ENCODE measurements at regions not wholly inside any gene's neighbourhood (a gene's known extent, or its start where the extent isn't known, plus 50 kb on each side); places are given as distances from the start of the nearest gene placed in this dataset.

DNA sequence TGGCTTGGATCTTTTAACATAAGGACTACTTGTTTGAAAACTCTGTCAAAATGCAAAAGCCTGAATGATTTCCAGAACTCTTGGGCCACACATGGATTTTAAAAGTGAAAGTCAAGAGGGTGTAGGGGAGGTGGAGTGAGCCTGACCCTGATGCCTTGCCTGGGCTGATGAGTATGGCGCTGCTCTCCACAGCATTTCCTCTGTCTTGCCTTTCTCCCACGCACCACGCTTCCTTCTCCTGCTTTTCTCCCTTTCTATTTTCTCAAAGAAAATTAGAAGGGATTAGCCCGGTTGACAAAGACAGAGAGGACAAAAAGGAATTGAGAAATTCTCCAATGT lies 207.0 kb upstream of the CCDC68 start:
- DNase-seq (ENCODE audit: low spot score): no peak

DNA sequence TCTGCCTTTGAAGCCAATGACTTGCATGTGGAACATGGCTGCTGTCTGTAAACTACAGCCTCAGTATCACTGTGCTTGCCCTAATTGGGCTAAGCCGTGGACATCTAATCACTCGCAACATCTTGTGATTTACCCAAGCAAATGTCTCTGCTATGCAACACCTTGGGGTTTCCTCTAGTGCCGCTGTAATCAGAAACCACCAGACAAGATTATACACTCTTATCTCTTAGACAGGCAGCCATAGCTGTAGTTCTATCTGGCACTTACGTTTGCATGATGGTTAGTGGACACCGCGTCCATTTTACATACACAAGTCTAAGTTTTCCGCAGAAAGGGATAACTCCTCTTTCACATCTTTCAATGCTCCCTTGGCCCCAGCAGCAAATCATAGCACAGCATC lies 204.3 kb upstream of the CCDC68 start:
- no peak for DNase-seq (ENCODE audit: low spot score)

DNA sequence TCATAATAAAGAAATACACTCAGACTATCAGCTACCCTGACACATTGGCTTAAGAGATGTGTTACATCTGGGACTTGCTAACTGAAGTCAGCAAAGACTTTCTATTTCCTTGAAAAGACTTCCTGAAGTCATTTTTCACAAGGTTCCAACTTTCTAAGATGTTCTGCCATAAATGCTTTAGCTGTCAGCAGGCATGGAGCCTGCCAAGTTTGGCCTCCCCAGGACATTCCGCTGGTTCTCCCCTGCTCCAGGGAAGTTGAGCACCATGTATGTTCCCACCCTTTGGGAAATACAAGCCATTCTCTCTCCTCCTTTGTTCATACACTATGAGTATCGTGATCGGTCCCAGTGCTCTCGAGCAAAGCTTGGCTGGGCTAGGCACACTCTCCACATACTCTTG lies 202.7 kb upstream of the CCDC68 start:
- no peak for DNase-seq (ENCODE audit: low spot score)

DNA sequence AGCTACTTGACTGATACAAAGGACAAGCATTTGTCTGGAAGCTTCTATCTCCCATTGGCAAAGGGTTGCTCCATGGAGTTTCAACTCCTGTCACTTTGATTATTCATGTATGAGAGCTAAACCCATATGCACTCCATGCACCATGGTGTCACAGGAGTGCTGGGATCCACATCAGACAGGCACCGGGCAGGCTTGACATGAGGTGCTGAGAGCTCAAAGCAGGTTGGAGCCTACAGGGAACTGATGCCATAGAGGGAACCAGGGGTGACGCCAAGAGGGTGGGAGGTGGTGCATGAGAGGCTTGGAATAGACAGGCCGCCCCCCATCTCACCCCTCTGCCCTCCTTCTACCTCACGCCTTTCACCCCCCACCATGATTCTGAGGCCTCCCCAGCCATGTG lies 199.8 kb upstream of the CCDC68 start:
- no peak for DNase-seq (ENCODE audit: low spot score)

DNA sequence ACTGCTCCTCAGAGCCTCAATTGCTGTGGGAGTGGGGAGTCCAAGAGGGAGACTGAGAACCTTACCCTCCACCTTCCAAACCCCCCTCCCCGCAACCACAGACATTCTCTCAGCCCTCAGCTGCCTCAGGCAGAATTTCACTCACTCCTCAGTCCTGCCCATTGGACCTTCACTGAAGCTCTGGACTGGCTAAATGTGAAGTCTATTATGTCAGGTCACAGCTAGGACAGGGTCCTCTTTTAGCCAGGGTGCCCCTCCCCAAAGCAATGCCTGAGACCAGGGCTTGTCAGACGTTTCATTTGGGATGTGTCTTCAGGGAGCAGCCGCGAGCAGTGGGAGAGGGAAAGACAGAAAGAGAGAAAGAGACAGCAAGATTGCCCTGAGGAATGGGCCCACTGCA lies 199.3 kb upstream of the CCDC68 start:
- no peak for DNase-seq (ENCODE audit: low spot score)

DNA sequence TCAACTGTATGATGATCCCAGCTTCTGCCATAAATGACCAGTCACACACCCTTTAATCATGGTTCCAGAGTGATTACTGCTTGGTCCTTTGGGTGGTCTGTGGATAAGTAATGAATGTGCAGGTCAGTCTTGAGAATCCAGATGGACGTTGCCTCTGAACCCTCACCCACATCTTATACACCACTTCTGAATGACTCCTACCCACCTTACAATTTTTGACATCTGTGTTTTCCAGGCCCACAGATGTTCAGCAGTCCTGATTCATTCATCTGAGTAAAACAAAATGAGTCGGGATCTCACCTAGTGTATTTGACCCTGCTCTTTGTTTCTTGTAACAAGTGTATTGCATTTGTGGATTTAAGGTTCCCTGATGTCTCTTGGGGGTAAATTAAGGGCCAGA lies 194.1 kb upstream of the CCDC68 start:
- DNase-seq (ENCODE audit: low spot score): no peak

DNA sequence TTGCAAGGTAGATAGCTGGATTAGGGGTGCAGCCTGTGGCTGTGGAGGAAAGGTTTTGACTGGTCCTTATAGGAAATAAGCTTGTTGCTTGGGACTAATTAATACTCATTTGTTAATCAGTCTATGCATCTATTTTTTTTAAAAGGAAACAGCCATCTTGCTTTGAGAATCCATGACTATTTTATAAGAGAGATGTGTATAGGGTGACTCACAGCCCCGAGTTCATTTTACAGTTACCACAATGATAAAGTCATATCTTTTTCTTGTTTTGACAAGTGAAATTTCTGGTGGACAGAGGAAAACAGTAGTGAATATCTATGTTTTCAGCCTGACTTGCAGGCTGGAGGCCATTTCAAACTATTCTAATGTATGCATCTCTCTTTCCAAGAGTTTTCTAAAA lies 193.5 kb upstream of the CCDC68 start:
- no peak for DNase-seq (ENCODE audit: low spot score)

DNA sequence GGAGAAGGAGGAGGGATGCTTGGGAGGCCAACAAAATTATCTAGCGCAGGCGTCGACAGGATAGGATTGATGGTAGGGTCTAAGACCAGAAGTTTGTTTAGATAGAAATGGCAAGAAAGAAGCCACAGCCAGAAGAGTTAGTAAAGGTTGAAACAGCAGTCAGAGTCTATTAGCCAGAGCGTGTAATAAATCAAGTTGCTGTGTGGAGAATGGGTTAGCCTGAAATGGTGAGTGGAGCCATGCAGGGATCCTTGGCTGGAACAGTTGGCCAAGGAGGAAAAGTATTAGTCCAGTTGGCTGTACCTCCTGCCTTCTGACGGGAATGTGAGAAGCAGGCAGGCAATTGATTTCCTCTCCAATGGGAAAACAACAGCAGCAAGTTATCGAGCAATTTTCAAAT lies 190.7 kb upstream of the CCDC68 start:
- peak; percentile 10 for DNase-seq (ENCODE audit: low spot score)

DNA sequence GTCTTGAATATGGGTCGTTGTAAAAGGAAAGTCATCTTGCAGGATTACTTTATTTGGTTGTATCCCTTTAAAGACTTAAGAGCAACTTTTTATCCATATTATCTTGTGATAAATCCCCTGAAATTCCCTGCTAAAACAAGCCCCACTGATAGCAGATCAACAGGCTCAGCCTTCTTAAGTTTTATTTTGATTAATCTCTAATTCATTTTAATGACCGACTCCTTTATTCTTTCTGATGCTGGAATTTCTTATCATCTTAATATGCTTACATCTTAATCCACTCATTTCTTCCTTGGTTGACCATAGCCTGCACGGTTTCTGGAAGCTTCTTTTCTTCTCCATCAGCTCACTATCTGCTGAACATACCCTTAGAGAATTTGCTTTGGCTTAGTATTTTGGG lies 188.5 kb upstream of the CCDC68 start:
- DNase-seq (ENCODE audit: low spot score): no peak

DNA sequence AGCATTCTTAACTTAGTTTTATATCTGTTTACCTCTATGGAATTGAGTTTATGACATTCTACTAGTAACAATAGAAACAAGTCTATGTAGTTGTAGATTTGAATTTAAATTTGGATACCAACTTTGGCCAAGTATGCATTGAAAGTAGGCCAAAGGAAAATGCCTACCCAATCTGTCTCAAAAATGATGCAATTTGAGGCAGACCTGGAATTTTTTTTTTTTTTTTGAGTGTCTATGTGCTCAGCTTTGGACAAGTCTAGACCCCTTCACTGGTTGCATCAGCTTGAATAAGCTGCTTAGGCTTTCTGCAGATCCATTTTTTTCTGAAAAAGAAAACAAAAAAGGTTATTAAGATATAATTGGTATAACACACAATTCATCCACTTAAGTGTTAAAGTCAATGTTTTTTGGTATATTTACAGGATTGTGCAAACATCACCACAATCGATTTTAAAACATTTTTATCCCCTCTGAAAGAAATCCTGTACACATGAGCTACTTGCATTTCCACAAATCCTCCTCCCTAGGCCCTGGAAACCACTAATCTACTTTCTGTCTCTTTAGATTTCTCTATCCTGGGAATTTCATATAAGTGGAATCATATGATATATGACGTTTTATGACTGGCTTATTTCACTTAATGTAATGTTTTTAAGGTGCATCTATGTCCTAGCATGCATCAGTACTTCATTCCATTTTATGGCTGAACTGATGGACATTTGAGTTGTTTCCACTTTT lies 185.1 kb upstream of the CCDC68 start:
- no peak for DNase-seq (ENCODE audit: low spot score)

DNA sequence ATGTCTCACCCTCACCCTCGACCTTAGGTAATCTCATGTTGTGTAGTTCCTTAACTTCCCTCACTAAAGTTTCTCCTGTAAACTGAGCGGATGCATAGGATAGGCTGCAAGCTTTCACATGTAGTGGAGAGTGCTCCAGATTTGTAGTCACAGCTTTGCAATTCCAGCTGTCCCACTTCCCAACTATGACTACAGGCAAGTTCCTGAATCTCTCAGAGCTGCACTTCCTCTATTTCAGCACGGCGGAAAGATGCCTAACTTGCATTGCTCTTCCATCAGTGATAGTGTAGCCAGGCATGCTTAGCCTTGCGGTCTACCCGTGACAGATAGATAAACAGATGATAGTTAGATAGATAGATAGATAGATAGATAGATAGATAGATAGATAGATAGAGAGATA lies 183.1 kb upstream of the CCDC68 start:
- DNase-seq (ENCODE audit: low spot score): no peak

DNA sequence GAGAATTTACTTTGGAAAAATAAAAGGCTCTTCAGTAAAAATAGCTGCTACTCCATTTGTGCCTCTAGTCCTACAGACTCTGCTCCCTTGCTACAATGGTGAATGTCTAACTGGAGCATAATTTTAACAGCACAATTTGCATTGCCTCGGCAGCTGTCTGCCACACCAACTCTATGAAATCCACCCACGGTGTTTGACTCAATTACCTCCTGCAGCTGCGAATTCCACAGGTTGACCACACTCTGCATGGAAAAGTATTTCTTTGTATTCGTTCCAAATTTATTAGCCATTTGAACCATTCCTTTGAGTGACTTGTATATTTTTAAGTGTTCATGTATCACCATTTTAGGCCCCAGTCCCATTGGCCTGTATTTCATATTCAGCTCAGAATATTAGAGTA lies 182.1 kb upstream of the CCDC68 start:
- DNase-seq (ENCODE audit: low spot score): no peak

DNA sequence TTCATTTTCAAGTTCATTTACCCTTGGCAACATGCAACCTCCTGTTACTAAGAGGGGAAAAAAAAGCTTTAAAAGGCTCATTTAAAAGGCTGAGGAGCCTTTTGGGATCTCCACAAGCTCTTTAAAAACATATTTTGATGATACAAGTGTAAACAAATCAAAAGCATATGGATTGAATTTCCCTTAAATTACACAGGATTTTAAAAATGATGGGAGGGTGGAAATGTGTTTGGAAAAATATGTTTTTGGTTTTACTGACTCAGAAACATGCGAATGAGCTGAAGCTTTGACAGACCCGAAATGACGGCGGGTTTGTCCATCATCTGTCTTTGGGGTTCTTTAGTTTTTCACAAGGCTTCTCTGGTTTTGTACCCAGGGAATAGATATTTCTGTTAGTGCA lies 180.6 kb upstream of the CCDC68 start:
- DNase-seq (ENCODE audit: low spot score): no peak

DNA sequence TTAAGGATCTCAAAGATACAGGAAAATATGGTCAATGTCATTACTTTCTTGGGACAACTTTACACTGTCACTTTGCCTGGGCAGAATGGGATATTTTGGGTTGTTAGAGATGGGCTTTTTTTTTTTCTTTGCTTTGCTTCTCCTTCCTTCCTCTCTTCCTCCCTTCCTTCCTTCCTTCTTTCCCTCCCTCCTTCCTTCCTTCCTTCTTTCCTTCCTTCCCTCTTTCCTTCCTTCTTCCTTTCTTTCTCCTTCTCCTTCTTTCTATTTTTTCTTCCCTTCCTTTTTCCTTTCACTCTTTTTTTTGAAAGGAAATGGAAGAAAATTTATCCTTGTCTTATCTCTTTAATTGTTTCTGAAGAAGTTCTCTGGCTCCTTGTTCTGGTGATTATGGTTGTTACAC lies 180.0 kb upstream of the CCDC68 start:
- no peak for DNase-seq (ENCODE audit: low spot score)

DNA sequence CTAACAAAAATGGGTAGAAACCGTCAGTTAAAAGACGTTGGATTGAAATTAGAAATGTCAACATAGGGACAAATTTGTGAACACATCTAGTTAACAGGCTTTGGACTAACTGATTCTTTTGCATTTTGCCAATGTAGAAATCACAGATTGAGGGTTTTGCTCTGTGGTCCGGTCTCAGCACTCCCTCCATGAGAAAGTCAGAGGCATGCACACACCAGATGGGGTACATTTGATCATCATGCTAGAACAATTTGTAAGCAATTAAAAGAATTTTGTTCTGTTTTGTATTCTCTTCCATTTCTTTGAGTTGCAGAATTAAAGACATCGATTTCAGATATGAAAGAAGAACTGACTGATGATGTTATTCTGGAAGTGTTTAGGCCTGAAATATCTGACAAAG lies 179.1 kb upstream of the CCDC68 start:
- no peak for DNase-seq (ENCODE audit: low spot score)

DNA sequence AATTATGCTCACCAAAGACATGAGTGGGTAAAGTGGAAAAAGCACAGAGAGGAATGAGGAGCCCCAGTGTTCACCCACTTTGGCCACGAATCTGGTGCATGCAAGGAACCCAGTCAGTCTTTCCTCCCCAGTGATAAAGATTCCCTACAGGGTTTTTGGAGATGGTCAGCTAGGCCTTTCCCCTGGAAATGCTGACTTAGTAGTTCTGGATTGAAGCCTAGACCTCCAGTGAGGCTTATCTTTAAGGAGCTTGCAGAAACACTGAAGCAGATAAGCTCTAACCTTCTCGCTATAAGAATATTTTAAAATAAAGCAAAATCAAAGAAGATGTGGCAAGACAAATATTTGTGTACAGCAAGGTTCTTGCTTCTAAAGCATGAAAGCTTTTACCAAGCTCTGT lies 178.3 kb upstream of the CCDC68 start:
- DNase-seq (ENCODE audit: low spot score): no peak

DNA sequence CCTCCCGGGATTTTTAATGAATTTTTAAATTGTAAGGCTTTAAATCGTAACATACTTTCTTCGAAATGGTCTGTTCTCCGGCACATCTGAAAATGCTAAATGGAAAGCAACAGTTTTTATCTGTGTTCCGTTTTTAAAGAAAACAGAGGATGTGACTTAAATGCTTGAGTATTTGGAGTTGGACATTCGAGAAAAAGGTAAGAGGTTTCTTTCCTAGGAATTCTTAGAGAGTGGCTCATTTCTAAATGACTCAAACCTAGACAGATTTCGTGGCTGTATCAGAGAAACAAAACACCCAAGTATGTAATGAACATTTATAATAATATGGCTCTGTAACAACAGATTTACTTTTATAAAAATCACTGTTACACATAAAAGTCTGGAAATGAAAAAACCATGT lies 177.6 kb upstream of the CCDC68 start:
- no peak for DNase-seq (ENCODE audit: low spot score)

DNA sequence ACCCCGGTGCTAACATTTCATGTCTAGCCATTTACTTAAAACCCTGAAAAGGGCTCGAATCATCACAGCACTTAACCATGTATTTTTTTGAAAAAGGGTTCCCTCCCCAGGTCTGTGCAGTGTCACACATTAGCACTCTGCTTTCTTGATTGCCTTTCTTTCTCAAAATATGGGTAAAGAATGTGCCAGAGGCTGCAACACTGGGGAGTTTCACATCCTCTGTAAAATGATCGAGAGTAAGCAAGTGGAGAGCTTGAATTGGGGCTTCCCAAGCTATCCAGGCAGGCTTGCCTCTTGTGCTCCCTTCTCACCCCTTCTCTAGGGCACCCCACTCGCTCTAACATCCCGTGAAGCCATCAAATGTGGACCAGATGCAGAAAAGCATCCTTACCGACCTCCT lies 177.0 kb upstream of the CCDC68 start:
- DNase-seq (ENCODE audit: low spot score): no peak

DNA sequence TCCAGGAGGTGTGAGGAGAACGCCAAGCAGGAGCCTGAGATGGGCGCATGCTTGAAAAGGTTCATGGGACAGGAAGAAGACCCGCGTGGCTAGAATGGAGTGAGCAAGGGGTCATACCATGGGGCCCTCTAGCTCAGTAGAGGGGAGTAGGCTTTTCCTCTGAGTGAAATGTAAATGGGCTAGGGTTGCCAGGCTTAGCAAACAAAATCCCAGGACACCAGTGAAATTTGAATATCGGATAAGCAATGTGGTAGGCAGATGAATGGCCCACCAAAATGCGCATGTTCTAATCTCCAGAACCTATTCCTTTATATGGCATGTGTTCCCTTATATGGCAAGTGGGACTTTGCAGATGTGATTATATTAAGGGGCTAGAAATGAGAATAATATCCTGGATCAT lies 174.1 kb upstream of the CCDC68 start:
- DNase-seq (ENCODE audit: low spot score): no peak

DNA sequence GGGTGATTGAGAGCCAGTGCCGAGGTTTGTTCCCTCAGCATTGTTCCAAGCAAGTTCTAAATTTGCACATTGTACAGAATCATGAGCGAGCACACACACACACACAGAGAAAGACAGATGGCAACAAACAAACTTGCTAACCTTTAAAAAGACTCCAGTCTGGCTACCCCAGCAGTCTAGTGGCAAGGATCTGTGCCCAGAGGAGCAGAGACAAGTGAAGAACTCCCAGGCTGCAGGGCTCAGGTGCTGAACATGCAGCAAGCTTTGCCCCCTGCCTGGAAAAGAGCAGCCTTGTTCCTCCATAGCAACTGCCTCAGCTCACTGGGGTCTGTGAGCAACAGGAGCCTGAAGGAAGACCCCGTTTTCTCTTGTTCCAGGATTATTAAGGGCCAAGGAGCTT lies 169.2 kb upstream of the CCDC68 start:
- no peak for DNase-seq (ENCODE audit: low spot score)

DNA sequence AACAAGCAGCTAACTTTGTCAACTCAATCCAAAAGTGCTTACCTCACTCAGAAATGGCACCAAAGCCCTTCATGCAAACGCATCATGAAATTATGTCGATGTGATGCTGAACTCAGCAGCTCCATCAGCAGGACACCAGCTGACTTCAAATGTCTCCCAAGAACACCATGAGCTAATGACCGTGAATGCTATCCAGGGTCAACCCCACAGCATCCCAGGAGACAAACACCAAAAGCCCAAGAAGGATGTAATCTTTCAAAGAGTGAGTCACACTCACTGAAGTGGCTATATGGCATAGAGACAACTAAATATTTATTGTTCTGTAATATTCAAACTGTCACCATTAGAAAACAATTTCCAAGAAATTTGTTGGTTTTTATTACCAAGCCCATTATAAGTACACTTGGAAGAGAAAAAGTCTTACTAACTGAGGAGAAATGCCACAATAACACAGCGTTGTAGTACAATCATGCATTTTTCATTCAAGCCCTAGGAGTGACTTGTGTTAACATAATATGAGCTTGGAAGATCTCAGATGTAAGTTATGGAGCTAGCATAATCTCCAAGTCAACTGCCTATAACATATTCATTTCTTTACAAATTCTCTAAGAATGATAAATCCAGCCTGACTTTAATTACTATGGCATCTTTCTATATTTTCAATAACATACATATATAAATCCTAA lies 165.0 kb upstream of the CCDC68 start:
- no peak for DNase-seq (ENCODE audit: low spot score)

DNA sequence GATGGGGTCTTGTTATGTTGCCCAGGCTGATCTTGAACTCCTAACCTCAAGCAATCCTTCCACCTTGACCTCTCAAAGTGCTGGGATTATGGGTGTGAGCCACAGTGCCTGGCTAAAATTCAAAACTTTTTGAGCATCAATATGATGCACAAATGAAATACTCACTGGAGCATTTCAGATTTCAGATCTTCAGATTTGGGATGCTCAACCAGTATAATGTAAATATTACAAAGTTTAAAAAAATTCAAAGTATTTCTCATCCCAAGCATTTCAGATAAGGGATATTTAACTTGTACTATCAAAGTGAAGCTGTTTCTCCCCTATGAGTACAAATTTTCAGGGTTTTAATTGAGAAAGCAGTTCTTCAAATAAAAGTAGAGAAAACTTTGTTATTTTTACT lies 164.1 kb upstream of the CCDC68 start:
- no peak for DNase-seq (ENCODE audit: low spot score)

DNA sequence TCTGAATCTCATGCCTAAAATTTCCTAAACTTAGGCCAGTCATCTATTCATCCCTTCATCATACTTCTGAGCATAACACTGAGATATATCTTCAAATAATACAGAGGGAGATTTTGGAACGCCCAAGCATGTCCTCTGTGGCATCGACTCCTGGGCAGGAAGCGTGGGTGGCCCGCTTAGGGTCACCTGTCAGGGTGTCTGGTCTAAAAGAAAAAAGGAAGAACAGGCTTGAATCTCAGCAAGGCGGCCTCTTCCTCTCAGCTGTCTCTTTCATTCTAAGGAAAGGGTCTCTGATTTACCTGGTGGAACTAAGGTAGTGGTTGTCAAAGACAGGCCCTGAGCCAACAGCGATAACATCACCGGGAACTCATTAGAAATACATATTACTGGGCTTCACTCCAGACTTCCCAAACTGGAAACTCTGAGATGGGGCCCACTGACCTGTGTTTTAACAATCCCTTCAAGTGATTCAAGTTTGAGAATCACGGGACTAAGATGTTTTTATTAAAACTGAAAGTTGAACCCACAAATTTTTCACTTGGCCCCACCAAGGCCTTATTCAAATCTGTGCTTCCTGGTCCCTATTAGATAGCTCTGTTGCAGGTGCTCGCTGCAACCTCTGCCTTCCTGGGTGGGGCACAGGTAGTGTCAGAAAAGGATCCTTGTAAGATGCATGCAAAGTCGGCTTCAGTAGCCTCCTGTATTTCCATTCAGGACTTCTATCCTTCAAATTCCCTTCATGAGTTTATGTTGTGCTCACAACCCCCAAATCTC lies 162.3 kb upstream of the CCDC68 start:
- DNase-seq (ENCODE audit: low spot score): no peak

Measured in mucosa of gallbladder (tissue), 1 donor.